Astrocyte of the cerebellum (primary cell): ENCODE measurements at regions not wholly inside any gene's neighbourhood (a gene's known extent, or its start where the extent isn't known, plus 50 kb on each side); places are given as distances from the start of the nearest gene placed in this dataset.

Experiments
- DNase-seq: peaks from one replicate; pipeline ENCODE4 v3.0.0-alpha.2; 2011; ENCODE audit warnings: low read depth
- H3K4me3 ChIP-seq: 2 replicates; pipeline ENCODE4 v1.5.1; 2011; ENCODE audit warnings: mild to moderate bottlenecking, low read depth, low read length, moderate library complexity
- in situ Hi-C: cut with HindIII; loops from 2 replicates; pipeline ENCODE4 v1.10.0; 2017; ENCODE audit warnings: low sequenced_read_pairs
- TF ChIP-seq, protein P1 (sequence below): IDR thresholded peaks from 2 replicates; pipeline ENCODE4 v1.5.1; 2012; ENCODE audit warnings: low read length, low read depth, moderate library complexity, mild to moderate bottlenecking; ENCODE audit errors: missing control alignments

DNA sequence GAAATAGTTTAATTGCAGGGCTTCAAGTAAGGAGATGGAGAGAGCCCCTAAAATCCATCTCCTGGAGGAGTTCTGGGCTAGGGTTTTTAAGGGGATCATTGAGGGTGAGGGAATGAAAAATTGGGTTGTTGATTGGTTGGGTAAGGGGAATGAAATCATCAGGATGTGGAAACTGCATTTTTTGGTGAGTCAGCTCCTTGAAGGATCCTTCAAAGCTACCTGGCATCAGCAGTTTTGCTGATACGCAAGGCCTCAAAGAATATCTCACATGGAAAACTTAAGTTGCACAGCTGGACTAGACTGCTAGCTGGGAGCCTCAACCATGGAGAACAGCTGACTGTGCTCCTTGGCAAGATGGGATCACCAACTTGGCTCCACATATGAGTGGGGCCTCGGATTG, 136.7 kb downstream of the FGF10 start:
- in situ Hi-C loops, result no loop called here
- TF ChIP-seq, protein P1, sequence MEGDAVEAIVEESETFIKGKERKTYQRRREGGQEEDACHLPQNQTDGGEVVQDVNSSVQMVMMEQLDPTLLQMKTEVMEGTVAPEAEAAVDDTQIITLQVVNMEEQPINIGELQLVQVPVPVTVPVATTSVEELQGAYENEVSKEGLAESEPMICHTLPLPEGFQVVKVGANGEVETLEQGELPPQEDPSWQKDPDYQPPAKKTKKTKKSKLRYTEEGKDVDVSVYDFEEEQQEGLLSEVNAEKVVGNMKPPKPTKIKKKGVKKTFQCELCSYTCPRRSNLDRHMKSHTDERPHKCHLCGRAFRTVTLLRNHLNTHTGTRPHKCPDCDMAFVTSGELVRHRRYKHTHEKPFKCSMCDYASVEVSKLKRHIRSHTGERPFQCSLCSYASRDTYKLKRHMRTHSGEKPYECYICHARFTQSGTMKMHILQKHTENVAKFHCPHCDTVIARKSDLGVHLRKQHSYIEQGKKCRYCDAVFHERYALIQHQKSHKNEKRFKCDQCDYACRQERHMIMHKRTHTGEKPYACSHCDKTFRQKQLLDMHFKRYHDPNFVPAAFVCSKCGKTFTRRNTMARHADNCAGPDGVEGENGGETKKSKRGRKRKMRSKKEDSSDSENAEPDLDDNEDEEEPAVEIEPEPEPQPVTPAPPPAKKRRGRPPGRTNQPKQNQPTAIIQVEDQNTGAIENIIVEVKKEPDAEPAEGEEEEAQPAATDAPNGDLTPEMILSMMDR, result no peak

DNA sequence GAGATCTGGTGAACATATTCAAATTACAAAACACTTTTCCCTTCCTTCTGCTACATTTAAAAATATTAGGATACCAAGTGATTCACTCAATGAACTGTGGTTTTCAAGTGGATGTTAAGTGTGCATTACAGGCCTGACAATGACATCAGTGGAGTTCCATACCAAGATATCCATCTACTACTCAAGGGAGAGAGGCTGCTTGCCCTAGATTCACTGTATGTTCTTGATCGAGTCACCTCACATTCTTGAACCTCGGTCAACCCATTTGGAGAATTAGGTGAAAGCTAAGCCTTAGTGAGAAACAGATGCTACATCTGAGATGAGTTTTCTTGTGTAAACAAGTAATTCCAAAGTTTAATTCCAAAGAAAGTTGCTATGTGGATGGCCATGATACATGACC, 142.2 kb downstream of the FGF10 start:
- no peak for DNase-seq
- TF ChIP-seq, protein P1, result no peak
- no peak overlapping the region for H3K4me3 ChIP-seq
- in situ Hi-C loops, result no loop called here

More for the DNA sequence above, 136.7 kb downstream of the FGF10 start:
- no peak for DNase-seq
- no peak overlapping the region for H3K4me3 ChIP-seq

DNA sequence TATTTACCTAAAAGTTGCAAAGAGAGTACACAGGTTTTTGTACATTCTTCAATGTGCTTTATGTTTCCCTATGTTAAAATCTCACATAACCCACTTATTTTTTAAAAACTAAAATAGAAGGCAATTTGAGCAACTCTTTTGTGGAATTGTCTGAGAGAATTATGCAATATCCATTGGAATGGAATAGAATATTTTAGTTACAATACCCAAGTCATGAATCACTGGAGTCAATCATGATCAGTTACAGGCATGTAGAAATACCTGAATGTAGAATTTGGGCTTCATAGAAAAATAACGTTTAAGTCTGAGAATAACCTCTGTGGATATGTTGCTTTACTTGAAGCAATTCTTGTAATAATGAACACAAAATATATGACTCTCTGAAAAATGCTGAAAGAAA, 143.3 kb downstream of the FGF10 start:
- in situ Hi-C loops, result no loop called here
- TF ChIP-seq, protein P1, result no peak
- DNase-seq, result no peak
- no peak overlapping the region for H3K4me3 ChIP-seq

DNA sequence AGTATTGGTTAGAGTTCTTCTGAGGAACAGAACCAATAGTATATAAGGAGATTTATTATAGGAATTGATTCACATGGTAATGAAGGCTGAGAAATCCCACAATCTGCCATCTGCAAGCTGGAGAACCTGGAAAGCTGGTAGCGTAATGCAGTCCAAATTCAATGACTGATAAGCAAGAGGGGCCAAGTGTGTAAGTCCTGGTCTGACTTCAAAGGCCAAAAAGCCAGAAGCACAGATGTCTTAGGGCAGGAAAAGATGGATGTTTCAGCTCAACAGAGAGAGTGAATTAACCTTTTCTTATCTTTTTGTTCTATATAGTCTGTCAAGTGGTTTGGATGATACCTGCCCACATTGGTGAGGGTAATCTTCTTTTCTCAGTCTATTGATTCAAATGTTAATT, 146.4 kb downstream of the FGF10 start:
- DNase-seq, result no peak
- TF ChIP-seq, protein P1, result no peak
- H3K4me3 ChIP-seq, result no peak overlapping the region
- in situ Hi-C loops, result no loop called here

DNA sequence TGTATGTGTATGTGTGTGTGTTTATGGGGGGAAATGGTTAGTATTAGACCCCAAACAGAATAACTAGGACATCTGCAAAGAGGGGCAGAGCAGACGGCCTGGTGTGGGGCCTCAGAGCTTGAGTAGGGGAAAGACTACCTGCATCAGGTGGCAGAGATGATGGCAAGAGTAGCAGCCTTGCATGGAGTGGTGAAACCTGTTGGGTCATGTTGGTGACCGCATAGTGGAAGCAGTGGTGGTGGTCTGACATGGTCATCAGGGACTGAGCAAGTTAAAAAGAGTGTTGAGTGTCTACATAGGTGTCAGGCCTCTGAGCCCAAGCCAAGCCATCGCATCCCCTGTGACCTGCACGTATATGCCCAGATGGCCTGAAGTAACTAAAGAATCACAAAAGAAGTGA, 153.2 kb downstream of the FGF10 start:
- TF ChIP-seq, protein P1, result no peak
- no peak overlapping the region for H3K4me3 ChIP-seq
- in situ Hi-C loops, result no loop called here
- no peak for DNase-seq

DNA sequence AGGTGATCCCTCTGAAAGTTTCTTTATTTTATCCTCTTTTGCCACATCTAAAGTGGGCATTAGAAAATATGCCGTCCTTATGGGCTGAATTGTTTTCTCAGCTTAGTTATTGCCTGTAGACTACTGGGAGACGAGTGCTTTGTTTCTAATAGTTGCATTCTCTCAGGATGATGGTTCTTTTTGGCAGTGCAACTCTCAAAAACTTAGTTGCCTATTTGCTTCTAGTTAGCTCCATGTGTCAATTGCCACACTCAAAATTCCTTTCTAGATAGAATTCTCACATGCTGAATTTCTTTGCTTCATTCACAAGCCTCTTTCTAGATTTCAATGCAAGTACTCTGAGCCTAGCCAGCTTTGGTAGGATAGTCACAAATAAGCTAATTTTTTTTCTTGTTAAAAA, 155.5 kb downstream of the FGF10 start:
- TF ChIP-seq, protein P1, result no peak
- in situ Hi-C loops, result no loop called here
- no peak overlapping the region for H3K4me3 ChIP-seq
- DNase-seq, result no peak
